ENCODE measurements at regions not wholly inside any gene's neighbourhood (a gene's known extent, or its start where the extent isn't known, plus 50 kb on each side); places are given as distances from the start of the nearest gene placed in this dataset.

DNA sequence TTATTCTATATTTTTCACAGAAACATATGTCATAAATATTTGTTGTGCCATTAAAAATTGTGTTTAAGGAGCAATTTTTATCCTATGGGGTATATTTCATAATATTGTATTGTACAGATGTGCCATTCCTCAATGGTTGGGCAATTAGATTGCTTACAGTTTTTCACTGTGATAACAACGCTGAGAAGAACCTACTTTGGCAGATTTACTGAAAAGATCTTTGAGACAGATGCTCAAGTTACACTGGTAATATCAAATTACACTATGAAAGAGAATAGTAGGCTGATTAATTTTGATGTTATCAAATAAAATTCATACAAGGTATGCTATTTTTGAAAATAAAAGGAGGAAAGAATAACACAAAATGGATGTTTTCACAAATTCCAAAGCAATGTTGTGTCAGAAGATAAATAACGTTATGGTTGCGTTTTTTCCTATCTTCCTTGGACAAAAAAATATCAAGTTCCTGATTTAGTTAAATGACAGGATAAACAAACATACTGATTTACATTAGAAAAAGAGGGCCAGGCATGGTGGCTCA lies 335.1 kb upstream of the ZNF521 start:
- no peak overlapping the region for H3K27ac ChIP-seq
- no peaks in the 10 kb centered on the region for H3K27me3 ChIP-seq
- H3K9me3 ChIP-seq: no peaks in the 10 kb centered on the region
- no peak for TF ChIP-seq POLR2A (IDR thresholded peaks at IDR 0.05)
- TF ChIP-seq, protein P1, sequence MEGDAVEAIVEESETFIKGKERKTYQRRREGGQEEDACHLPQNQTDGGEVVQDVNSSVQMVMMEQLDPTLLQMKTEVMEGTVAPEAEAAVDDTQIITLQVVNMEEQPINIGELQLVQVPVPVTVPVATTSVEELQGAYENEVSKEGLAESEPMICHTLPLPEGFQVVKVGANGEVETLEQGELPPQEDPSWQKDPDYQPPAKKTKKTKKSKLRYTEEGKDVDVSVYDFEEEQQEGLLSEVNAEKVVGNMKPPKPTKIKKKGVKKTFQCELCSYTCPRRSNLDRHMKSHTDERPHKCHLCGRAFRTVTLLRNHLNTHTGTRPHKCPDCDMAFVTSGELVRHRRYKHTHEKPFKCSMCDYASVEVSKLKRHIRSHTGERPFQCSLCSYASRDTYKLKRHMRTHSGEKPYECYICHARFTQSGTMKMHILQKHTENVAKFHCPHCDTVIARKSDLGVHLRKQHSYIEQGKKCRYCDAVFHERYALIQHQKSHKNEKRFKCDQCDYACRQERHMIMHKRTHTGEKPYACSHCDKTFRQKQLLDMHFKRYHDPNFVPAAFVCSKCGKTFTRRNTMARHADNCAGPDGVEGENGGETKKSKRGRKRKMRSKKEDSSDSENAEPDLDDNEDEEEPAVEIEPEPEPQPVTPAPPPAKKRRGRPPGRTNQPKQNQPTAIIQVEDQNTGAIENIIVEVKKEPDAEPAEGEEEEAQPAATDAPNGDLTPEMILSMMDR (IDR thresholded peaks at IDR 0.05): no peak
- TF ChIP-seq EP300 (IDR thresholded peaks at IDR 0.05): no peak
- intact Hi-C loops (cut with DNase I): no loop called here
- DNase-seq: no peak
- no peaks in the 10 kb centered on the region for H3K36me3 ChIP-seq
- no peaks in the 10 kb centered on the region for H3K4me1 ChIP-seq (ENCODE audit: insufficient read depth)
- H3K4me3 ChIP-seq: no peak overlapping the region
- 3 to 13% (median 7%) methylated on average over 3 of the region's 3 CpGs for WGBS, 3 donors

DNA sequence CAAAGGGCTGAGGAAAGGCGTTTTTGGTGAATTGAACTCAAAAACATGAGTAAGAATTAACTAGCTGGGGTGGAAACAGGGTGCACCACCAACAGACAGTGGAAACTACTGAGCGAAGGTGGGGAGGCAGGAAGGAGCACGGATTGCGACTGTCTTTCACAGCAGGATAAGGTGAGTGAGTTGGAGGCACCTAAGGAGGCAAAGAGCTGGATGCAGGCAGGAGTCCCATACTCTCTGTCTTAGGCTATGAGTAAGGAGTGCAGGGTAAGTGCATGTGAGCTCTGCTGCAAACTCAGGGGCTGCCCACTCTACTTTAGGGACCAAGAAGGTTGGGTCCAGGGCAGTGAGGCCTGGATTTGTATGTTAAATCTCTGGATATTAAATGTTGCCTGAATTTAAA lies 333.1 kb upstream of the ZNF521 start:
- Histone ChIP-seq H3K4me3 (no peak overlapping the region), H3K27me3 (no peaks in the 10 kb centered on the region), H3K36me3 (no peaks in the 10 kb centered on the region), H3K9me3 (no peaks in the 10 kb centered on the region), H3K27ac (no peak overlapping the region), H3K4me1 (ENCODE audit: insufficient read depth) (no peaks in the 10 kb centered on the region)
- DNase-seq: no peak
- TF ChIP-seq POLR2A (IDR thresholded peaks at IDR 0.05) (no peak), EP300 (IDR thresholded peaks at IDR 0.05) (no peak)
- TF ChIP-seq, protein P1 (IDR thresholded peaks at IDR 0.05): no peak
- intact Hi-C loops (cut with DNase I): no loop called here
- WGBS, 3 donors: 89 to 90% (median 90%) methylated on average over 4 of the region's 4 CpGs

DNA sequence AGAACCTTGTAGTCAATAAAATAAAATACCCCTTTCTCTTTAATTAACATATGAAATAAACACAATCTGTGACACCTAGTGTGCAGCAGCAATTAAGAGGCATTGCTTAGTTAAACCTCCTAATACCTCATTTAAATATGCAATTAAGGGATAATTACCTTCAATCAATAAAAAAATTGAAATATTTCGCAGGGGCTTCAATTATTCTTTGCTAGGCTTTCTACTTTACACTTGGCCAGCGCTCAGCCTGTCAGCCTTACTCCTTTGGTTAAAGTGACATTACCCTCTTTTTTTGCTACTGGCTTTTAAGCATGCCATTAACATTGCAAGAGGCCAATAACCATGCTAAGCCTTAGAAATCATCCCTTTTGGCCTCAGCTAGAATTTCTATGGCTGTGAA lies 327.5 kb upstream of the ZNF521 start:
- TF ChIP-seq POLR2A (IDR thresholded peaks at IDR 0.05) (no peak), EP300 (IDR thresholded peaks at IDR 0.05) (no peak)
- TF ChIP-seq, protein P1 (IDR thresholded peaks at IDR 0.05): no peak
- Histone ChIP-seq H3K9me3 (no peaks in the 10 kb centered on the region), H3K4me3 (no peak overlapping the region), H3K36me3 (no peaks in the 10 kb centered on the region), H3K4me1 (ENCODE audit: insufficient read depth) (no peaks in the 10 kb centered on the region), H3K27me3 (no peaks in the 10 kb centered on the region), H3K27ac (no peak overlapping the region)
- intact Hi-C loops (cut with DNase I): no loop called here
- 76 to 83% (median 77%) methylated on average over 2 of the region's 2 CpGs for WGBS, 3 donors
- no peak for DNase-seq

DNA sequence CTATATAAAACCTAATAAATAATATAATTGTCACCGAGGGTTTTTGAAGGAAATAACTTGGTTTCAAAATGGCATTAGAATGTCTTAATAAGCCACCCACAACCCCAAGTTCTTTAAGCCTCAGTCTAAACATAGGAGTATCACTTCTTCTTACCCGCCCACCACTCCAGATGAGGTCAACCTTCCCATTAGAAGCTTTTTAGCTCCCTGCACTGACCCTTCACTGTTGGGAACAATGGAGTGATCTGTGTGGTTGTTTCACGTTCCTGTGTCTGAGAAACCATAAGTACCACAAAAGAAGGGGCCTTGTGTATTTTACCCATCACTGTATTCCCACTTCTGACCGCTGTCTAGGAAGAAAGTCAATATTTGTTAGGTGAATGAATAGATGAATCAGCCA lies 326.3 kb upstream of the ZNF521 start:
- intact Hi-C loops (cut with DNase I): no loop called here
- DNase-seq: no peak
- Histone ChIP-seq H3K27ac (no peak overlapping the region), H3K9me3 (no peaks in the 10 kb centered on the region), H3K4me1 (ENCODE audit: insufficient read depth) (no peaks in the 10 kb centered on the region), H3K4me3 (no peak overlapping the region), H3K27me3 (no peaks in the 10 kb centered on the region), H3K36me3 (no peaks in the 10 kb centered on the region)
- TF ChIP-seq, protein P1 (IDR thresholded peaks at IDR 0.05): no peak
- 91 to 92% (median 91%) methylated on average over 4 of the region's 4 CpGs for WGBS, 3 donors

All from ovary (tissue), 7 donors.